ENCODE measurements at regions not wholly inside any gene's neighbourhood (a gene's known extent, or its start where the extent isn't known, plus 50 kb on each side); places are given as distances from the start of the nearest gene placed in this dataset.

DNA sequence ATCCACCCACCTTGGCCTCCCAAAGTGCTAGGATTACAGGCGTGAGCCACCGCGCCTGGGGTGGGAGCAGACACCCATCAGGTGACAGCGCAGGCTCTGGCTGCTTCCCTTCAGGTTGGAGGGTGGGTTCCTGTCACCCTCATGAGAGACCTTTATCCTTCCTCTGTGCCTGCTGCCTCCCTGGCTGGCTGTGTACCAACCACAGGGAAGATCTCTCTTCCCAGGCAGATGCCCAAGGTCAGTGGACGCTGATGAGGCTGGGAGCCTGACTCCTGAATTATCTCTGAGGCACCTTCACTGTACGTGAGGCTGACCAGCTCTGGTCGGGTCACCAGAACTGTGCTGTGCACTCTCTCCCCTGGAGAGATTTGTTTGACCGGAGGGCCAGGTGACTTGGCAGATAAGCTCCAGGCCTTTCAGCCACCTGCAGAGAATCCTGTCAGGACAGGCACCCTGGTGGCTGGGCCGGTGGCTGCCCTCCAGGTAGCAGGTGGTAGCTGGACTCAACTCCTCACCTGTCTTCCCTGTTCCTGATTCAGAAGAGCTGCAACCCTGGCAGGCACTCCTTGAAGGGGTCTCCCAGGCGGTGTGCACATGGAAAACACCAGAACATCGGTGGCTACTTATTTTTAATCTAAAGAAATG is 251.9 kb downstream of the GLRX3 start:
- TF ChIP-seq, protein P1, sequence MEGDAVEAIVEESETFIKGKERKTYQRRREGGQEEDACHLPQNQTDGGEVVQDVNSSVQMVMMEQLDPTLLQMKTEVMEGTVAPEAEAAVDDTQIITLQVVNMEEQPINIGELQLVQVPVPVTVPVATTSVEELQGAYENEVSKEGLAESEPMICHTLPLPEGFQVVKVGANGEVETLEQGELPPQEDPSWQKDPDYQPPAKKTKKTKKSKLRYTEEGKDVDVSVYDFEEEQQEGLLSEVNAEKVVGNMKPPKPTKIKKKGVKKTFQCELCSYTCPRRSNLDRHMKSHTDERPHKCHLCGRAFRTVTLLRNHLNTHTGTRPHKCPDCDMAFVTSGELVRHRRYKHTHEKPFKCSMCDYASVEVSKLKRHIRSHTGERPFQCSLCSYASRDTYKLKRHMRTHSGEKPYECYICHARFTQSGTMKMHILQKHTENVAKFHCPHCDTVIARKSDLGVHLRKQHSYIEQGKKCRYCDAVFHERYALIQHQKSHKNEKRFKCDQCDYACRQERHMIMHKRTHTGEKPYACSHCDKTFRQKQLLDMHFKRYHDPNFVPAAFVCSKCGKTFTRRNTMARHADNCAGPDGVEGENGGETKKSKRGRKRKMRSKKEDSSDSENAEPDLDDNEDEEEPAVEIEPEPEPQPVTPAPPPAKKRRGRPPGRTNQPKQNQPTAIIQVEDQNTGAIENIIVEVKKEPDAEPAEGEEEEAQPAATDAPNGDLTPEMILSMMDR (IDR thresholded peaks at IDR 0.05) = no peak
- TF ChIP-seq POLR2A (IDR thresholded peaks at IDR 0.05) = no peak
